ENCODE measurements at regions not wholly inside any gene's neighbourhood (a gene's known extent, or its start where the extent isn't known, plus 50 kb on each side); places are given as distances from the start of the nearest gene placed in this dataset.
A peak's percentile ranks its signal among the peaks of the same experiment; 100 is the strongest.
"Not testable (repeated sequence)": the region's sequence is repeated elsewhere in the genome, so short reads cannot be mapped to it uniquely, and the experiment has no call there.

GRCh38 chr12:48409938-48410337 lies 59.2 kb upstream of the ZNF641 start:
- DNase-seq (ENCODE audit: low spot score); H3K4me3 ChIP-seq: not testable (repeated sequence)

GRCh38 chr12:48413388-48413787 lies 59.0 kb upstream of the ANP32D start:
- TF ChIP-seq, protein P1, sequence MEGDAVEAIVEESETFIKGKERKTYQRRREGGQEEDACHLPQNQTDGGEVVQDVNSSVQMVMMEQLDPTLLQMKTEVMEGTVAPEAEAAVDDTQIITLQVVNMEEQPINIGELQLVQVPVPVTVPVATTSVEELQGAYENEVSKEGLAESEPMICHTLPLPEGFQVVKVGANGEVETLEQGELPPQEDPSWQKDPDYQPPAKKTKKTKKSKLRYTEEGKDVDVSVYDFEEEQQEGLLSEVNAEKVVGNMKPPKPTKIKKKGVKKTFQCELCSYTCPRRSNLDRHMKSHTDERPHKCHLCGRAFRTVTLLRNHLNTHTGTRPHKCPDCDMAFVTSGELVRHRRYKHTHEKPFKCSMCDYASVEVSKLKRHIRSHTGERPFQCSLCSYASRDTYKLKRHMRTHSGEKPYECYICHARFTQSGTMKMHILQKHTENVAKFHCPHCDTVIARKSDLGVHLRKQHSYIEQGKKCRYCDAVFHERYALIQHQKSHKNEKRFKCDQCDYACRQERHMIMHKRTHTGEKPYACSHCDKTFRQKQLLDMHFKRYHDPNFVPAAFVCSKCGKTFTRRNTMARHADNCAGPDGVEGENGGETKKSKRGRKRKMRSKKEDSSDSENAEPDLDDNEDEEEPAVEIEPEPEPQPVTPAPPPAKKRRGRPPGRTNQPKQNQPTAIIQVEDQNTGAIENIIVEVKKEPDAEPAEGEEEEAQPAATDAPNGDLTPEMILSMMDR (IDR thresholded peaks at IDR 0.05) = no peak
- DNase-seq (ENCODE audit: low spot score) = no peak
- Histone ChIP-seq H3K27ac (peak overlapping the region in 1 of 2 donors; percentile 43), H3K4me3 (no peak overlapping the region)

More at GRCh38 chr12:48409938-48410337, 59.2 kb upstream of the ZNF641 start:
- not testable (repeated sequence) for H3K27ac ChIP-seq

- Histone ChIP-seq H3K27ac (peak overlapping the region in 1 of 2 donors; percentile 43), H3K4me3 (no peak overlapping the region)
- TF ChIP-seq, protein P1 (IDR thresholded peaks at IDR 0.05) = no peak
- DNase-seq (ENCODE audit: low spot score) = no peak
Observed at GRCh38 chr12:48414021-48414420, 58.3 kb upstream of the ANP32D start.

GRCh38 chr12:48419116-48419935 lies 53.0 kb upstream of the ANP32D start:
- Histone ChIP-seq H3K27ac (no peak overlapping the region), H3K4me3 (no peak overlapping the region)
- DNase-seq (ENCODE audit: low spot score) = no peak
- TF ChIP-seq, protein P1 (IDR thresholded peaks at IDR 0.05) = no peak

- TF ChIP-seq, protein P1 (IDR thresholded peaks at IDR 0.05) = no peak
- Histone ChIP-seq H3K27ac (no peak overlapping the region), H3K4me3 (no peak overlapping the region)
- DNase-seq (ENCODE audit: low spot score) = no peak
Observed at GRCh38 chr12:48420039-48420775, 52.2 kb upstream of the ANP32D start.

GRCh38 chr12:48422060-48422459 lies 50.3 kb upstream of the ANP32D start:
- Histone ChIP-seq H3K4me3 (no peak overlapping the region), H3K27ac (no peak overlapping the region)
- TF ChIP-seq, protein P1 (IDR thresholded peaks at IDR 0.05) = no peak
- DNase-seq (ENCODE audit: low spot score) = no peak
